ENCODE measurements at regions not wholly inside any gene's neighbourhood (a gene's known extent, or its start where the extent isn't known, plus 50 kb on each side); places are given as distances from the start of the nearest gene placed in this dataset.
A peak's percentile ranks its signal among the peaks of the same experiment; 100 is the strongest.

DNA sequence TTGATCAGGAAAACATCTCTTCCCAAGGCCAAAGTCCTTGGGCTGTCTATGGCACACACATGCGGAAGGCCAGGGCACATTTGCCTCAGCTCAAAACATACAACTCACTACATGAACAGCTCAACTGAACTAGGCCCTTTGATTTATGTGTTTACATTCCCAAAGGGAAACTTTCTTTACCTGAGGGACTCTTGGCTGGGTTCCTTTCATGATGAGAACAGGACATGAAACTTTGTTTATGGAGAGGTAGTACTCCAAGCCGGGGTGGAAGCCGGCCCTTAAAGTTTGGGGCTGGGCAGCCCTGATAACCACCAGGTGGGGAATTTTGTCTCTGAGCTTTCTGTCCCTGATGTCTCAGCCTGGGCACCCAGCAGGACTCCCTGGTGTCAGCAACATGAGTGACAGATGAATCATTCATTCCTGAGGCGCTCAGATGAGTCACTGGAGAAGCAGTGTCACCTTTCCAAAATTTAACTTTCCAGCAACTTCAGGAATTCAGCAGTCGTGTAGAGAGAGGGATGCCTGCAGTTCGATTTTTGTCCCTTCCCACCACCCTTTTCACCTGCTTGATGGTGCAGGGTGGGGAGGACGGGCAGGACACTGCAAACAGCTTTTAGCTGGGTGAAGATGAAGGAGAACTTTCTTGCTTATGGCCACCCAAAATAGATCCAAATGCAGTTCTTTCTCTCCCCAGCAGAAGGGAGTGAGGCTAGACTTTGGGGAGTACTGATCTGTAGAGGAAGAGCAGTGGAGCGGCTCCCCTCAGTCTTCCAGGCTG lies 331.6 kb downstream of the DYSF start:
- H2BK15ac ChIP-seq (ENCODE audit: low read depth, poor library complexity, severe bottlenecking), result no peak overlapping the region
- H3K4me2 ChIP-seq (ENCODE audit: low read length, poor library complexity, severe bottlenecking), result no peak overlapping the region
- 68% methylated on average over 5 of the region's 8 CpGs for WGBS
- H3K27me3 ChIP-seq (ENCODE audit: control insufficient read depth in 1 of 2, insufficient read depth in 1 of 2, low read length in 2 of 2), result peaks cover 0 to 60% of the 10 kb centered on the region in 2 experiments
- no peak overlapping the region for H4K91ac ChIP-seq (ENCODE audit: low read length)
- no peak overlapping the region for H2AFZ ChIP-seq (ENCODE audit: low read depth, low read length)
- no peak overlapping the region for H2BK120ac ChIP-seq (ENCODE audit: low read depth, low read length)
- no peak overlapping the region for H2BK5ac ChIP-seq (ENCODE audit: low read depth, low read length, poor library complexity, severe bottlenecking)
- no peaks in the 10 kb centered on the region for H3K36me3 ChIP-seq (ENCODE audit: control insufficient read depth in 1 of 2, insufficient read depth in 2 of 2, low read depth in 1 of 2, low read length in 2 of 2)
- H3K9ac ChIP-seq (ENCODE audit: low read length), result no peak overlapping the region
- H3K23ac ChIP-seq (ENCODE audit: low read length in 2 of 2), result no peak overlapping the region
- no peak overlapping the region for H2BK12ac ChIP-seq (ENCODE audit: low read length in 2 of 2)
- no peak overlapping the region for H3K18ac ChIP-seq (ENCODE audit: low read depth in 1 of 2, low read length in 2 of 2)
- peak overlapping the region; percentile 12 for H2AK5ac ChIP-seq (ENCODE audit: low read length, severe bottlenecking)
- no peaks in the 10 kb centered on the region for H3K9me3 ChIP-seq (ENCODE audit: control insufficient read depth, low read length)
- no peak overlapping the region for H3K4ac ChIP-seq (ENCODE audit: low read depth in 1 of 2, low read length in 2 of 2)
- no peaks in the 10 kb centered on the region for H3K79me1 ChIP-seq (replicated peaks; ENCODE audit: low read length, poor library complexity, severe bottlenecking)
- H4K8ac ChIP-seq (ENCODE audit: low read length), result no peak overlapping the region
- no peak overlapping the region for H3K27ac ChIP-seq (ENCODE audit: low read length, poor library complexity, severe bottlenecking)
- no peak overlapping the region for H3K14ac ChIP-seq (ENCODE audit: low read length in 2 of 2)
- H3K4me3 ChIP-seq (ENCODE audit: insufficient read depth in 1 of 2, low read depth in 1 of 2, low read length in 2 of 2), result no peak overlapping the region
- no peak for DNase-seq
- peaks cover 25% of the 10 kb centered on the region for H3K4me1 ChIP-seq (ENCODE audit: control insufficient read depth, insufficient read depth, low read depth, low read length)

DNA sequence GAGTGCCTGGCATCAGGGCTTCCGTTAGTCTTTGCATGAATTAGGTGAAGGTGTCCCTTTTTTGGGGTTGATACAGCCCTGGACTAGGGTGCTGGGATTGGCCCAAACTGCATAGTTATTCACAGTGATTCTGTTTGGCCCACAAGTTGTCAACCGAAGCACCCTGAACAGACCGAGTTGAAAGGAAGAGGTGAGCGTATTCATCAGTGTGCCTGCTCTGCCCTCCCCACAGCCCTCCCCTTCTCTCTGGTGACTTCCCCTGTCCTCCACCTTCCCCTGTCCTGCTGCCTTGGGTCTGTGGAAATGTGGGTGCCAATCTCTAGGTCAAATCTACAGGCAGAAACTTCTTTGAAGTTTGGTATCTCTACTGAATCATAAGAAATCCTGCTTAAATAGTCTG lies 330.5 kb downstream of the DYSF start:
- peaks cover 0 to 64% of the 10 kb centered on the region in 2 experiments for H3K27me3 ChIP-seq (ENCODE audit: control insufficient read depth in 1 of 2, insufficient read depth in 1 of 2, low read length in 2 of 2)
- H3K27ac ChIP-seq (ENCODE audit: low read length, poor library complexity, severe bottlenecking), result no peak overlapping the region
- H4K91ac ChIP-seq (ENCODE audit: low read length), result no peak overlapping the region
- no peak overlapping the region for H2AFZ ChIP-seq (ENCODE audit: low read depth, low read length)
- H3K36me3 ChIP-seq (ENCODE audit: control insufficient read depth in 1 of 2, insufficient read depth in 2 of 2, low read depth in 1 of 2, low read length in 2 of 2), result no peaks in the 10 kb centered on the region
- no peak overlapping the region for H2BK15ac ChIP-seq (ENCODE audit: low read depth, poor library complexity, severe bottlenecking)
- H2AK5ac ChIP-seq (ENCODE audit: low read length, severe bottlenecking), result peak overlapping the region; percentile 50
- no peak overlapping the region for H3K18ac ChIP-seq (ENCODE audit: low read depth in 1 of 2, low read length in 2 of 2)
- no peak overlapping the region for H3K9ac ChIP-seq (ENCODE audit: low read length)
- H3K9me3 ChIP-seq (ENCODE audit: control insufficient read depth, low read length), result no peaks in the 10 kb centered on the region
- peaks cover 27% of the 10 kb centered on the region for H3K4me1 ChIP-seq (ENCODE audit: control insufficient read depth, insufficient read depth, low read depth, low read length)
- no peak overlapping the region for H3K14ac ChIP-seq (ENCODE audit: low read length in 2 of 2)
- no peak for DNase-seq
- H3K4me2 ChIP-seq (ENCODE audit: low read length, poor library complexity, severe bottlenecking), result no peak overlapping the region
- H4K8ac ChIP-seq (ENCODE audit: low read length), result no peak overlapping the region
- no peak overlapping the region for H3K23ac ChIP-seq (ENCODE audit: low read length in 2 of 2)
- H2BK12ac ChIP-seq (ENCODE audit: low read length in 2 of 2), result peak overlapping the region in 1 of 2 experiments; percentile 11
- H3K4me3 ChIP-seq (ENCODE audit: insufficient read depth in 1 of 2, low read depth in 1 of 2, low read length in 2 of 2), result no peak overlapping the region
- WGBS, result 100% methylated on average over 4 of the region's 4 CpGs
- H2BK120ac ChIP-seq (ENCODE audit: low read depth, low read length), result no peak overlapping the region
- H2BK5ac ChIP-seq (ENCODE audit: low read depth, low read length, poor library complexity, severe bottlenecking), result no peak overlapping the region
- no peaks in the 10 kb centered on the region for H3K79me1 ChIP-seq (replicated peaks; ENCODE audit: low read length, poor library complexity, severe bottlenecking)
- H3K4ac ChIP-seq (ENCODE audit: low read depth in 1 of 2, low read length in 2 of 2), result no peak overlapping the region

DNA sequence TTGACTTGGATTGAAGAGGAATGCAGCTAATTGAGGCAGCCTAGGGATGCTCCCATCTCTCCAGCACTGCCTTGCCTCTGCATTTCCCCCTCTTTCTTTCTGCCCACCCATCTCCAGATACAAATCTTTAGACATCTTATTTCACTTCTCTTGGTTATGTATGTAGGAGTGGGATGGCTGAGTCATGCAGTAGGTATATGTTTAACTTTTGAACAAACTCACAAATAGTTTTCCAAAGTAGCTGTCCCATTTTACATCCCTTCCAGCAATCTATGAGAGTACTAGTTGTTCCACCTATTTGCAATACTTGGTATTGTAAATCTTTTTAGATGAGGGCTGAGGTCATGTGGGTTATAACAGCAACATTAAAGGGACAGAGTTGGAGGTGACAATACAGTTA lies 329.9 kb downstream of the DYSF start:
- peak; percentile 23 for DNase-seq

GRCh38 chr2:71782323-71782722 lies 329.0 kb downstream of the DYSF start:
- Histone ChIP-seq H2BK15ac (ENCODE audit: low read depth, poor library complexity, severe bottlenecking) (no peak overlapping the region), H3K4me2 (ENCODE audit: low read length, poor library complexity, severe bottlenecking) (no peak overlapping the region), H4K8ac (ENCODE audit: low read length) (no peak overlapping the region), H3K14ac (ENCODE audit: low read length in 2 of 2) (no peak overlapping the region), H3K4me1 (ENCODE audit: control insufficient read depth, insufficient read depth, low read depth, low read length) (peaks cover 27% of the 10 kb centered on the region), H2BK5ac (ENCODE audit: low read depth, low read length, poor library complexity, severe bottlenecking) (no peak overlapping the region), H3K27ac (ENCODE audit: low read length, poor library complexity, severe bottlenecking) (no peak overlapping the region), H3K27me3 (ENCODE audit: control insufficient read depth in 1 of 2, insufficient read depth in 1 of 2, low read length in 2 of 2) (peaks cover 0 to 65% of the 10 kb centered on the region in 2 experiments), H3K4ac (ENCODE audit: low read depth in 1 of 2, low read length in 2 of 2) (no peak overlapping the region), H3K79me1 (replicated peaks; ENCODE audit: low read length, poor library complexity, severe bottlenecking) (no peaks in the 10 kb centered on the region), H3K23ac (ENCODE audit: low read length in 2 of 2) (no peak overlapping the region), H2AFZ (ENCODE audit: low read depth, low read length) (no peak overlapping the region), H4K91ac (ENCODE audit: low read length) (no peak overlapping the region), H3K4me3 (ENCODE audit: insufficient read depth in 1 of 2, low read depth in 1 of 2, low read length in 2 of 2) (no peak overlapping the region), H3K18ac (ENCODE audit: low read depth in 1 of 2, low read length in 2 of 2) (no peak overlapping the region), H2AK5ac (ENCODE audit: low read length, severe bottlenecking) (no peak overlapping the region), H2BK12ac (ENCODE audit: low read length in 2 of 2) (no peak overlapping the region), H3K9ac (ENCODE audit: low read length) (no peak overlapping the region), H2BK120ac (ENCODE audit: low read depth, low read length) (no peak overlapping the region), H3K9me3 (ENCODE audit: control insufficient read depth, low read length) (no peaks in the 10 kb centered on the region), H3K36me3 (ENCODE audit: control insufficient read depth in 1 of 2, insufficient read depth in 2 of 2, low read depth in 1 of 2, low read length in 2 of 2) (no peaks in the 10 kb centered on the region)
- no peak for DNase-seq
- WGBS, result 86% methylated on average over 3 of the region's 3 CpGs

More for the DNA sequence above, 329.9 kb downstream of the DYSF start:
- Histone ChIP-seq H3K23ac (ENCODE audit: low read length in 2 of 2) (no peak overlapping the region), H2BK5ac (ENCODE audit: low read depth, low read length, poor library complexity, severe bottlenecking) (no peak overlapping the region), H3K4me2 (ENCODE audit: low read length, poor library complexity, severe bottlenecking) (no peak overlapping the region), H2AFZ (ENCODE audit: low read depth, low read length) (no peak overlapping the region), H3K27ac (ENCODE audit: low read length, poor library complexity, severe bottlenecking) (peak overlapping the region; percentile 10), H3K27me3 (ENCODE audit: control insufficient read depth in 1 of 2, insufficient read depth in 1 of 2, low read length in 2 of 2) (peaks cover 0 to 64% of the 10 kb centered on the region in 2 experiments), H3K18ac (ENCODE audit: low read depth in 1 of 2, low read length in 2 of 2) (no peak overlapping the region), H2BK120ac (ENCODE audit: low read depth, low read length) (no peak overlapping the region), H3K14ac (ENCODE audit: low read length in 2 of 2) (no peak overlapping the region), H3K79me1 (replicated peaks; ENCODE audit: low read length, poor library complexity, severe bottlenecking) (no peaks in the 10 kb centered on the region), H3K4me3 (ENCODE audit: insufficient read depth in 1 of 2, low read depth in 1 of 2, low read length in 2 of 2) (no peak overlapping the region), H2BK12ac (ENCODE audit: low read length in 2 of 2) (no peak overlapping the region), H3K4me1 (ENCODE audit: control insufficient read depth, insufficient read depth, low read depth, low read length) (peaks cover 27% of the 10 kb centered on the region), H3K4ac (ENCODE audit: low read depth in 1 of 2, low read length in 2 of 2) (no peak overlapping the region), H4K91ac (ENCODE audit: low read length) (no peak overlapping the region), H4K8ac (ENCODE audit: low read length) (no peak overlapping the region), H2BK15ac (ENCODE audit: low read depth, poor library complexity, severe bottlenecking) (no peak overlapping the region), H3K9me3 (ENCODE audit: control insufficient read depth, low read length) (no peaks in the 10 kb centered on the region), H3K36me3 (ENCODE audit: control insufficient read depth in 1 of 2, insufficient read depth in 2 of 2, low read depth in 1 of 2, low read length in 2 of 2) (no peaks in the 10 kb centered on the region), H2AK5ac (ENCODE audit: low read length, severe bottlenecking) (no peak overlapping the region), H3K9ac (ENCODE audit: low read length) (no peak overlapping the region)

All from mesenchymal stem cell (in vitro differentiated cells and primary cell).